K562 (cell line): ENCODE measurements at regions not wholly inside any gene's neighbourhood (a gene's known extent, or its start where the extent isn't known, plus 50 kb on each side); places are given as distances from the start of the nearest gene placed in this dataset.

ENCODE experiments used
- ATAC-seq: fragments of 200-7000 bp; cut with Tn5 transposase; 3 replicates; pipeline ENCODE4 v1.9.1; 2020; ENCODE audit warnings: moderate library complexity
- BruUV-seq: library from RNA; stranded (reverse); fragments of 400-500 nt; replicated peaks from 2 replicates; lab custom pipeline; 2021; lab: Mats Ljungman, UMichigan
- CTCF ChIA-PET: fragments of 300-600 bp; formaldehyde crosslinking; extraction: SDS; loops from one replicate; lab custom pipeline; 2021; ENCODE audit warnings: low intra/inter-chr PET ratio; lab: Yijun Ruan, JAX
- POLR2A ChIA-PET: fragments of 300-600, 350-650 bp; sonication (Branson Sonifier 250); formaldehyde crosslinking; extraction: SDS; loops from one replicate; lab custom pipeline; 2021; ENCODE audit warnings: antibody characterized with exemption, inconsistent platforms; lab: Yijun Ruan, JAX
- DNase-seq, 4 experiments: peaks; one replicate each; pipeline versions ENCODE4 v3.0.0 to v3.0.0-alpha.2; 2011 to 2018; ENCODE audit warnings: low spot score in 3 of 4, mixed read lengths in 3 of 4; ENCODE audit errors: extremely low read depth in 1 of 4
- FAIRE-seq: peaks from 2 replicates; lab custom pipeline; 2011; peaks lifted over from hg19 to GRCh38; lab: Jason Lieb, UNC
- H2AFZ ChIP-seq: 2 replicates; pipeline ENCODE4 v1.6.0; 2011; ENCODE audit warnings: low read depth, low read length, control low read depth, inconsistent platforms
- H3K27ac ChIP-seq: fragments of 200-600 bp; 3 replicates; pipeline ENCODE4 v1.8.0; 2011; ENCODE audit warnings: low read depth, mild to moderate bottlenecking, control low read depth, inconsistent platforms, low read length, moderate library complexity, mixed read lengths; ENCODE audit errors: extremely low read depth
- H3K27me3 ChIP-seq, 2 experiments: fragments of 300-600 bp in 1 of 2; 2 replicates in 1 of 2; 3 replicates in 1 of 2; pipeline versions ENCODE4 v1.6.0 to v1.8.0; 2011; ENCODE audit warnings: inconsistent platforms in 2 of 2, low read length in 2 of 2, mild to moderate bottlenecking in 1 of 2, mixed read lengths in 1 of 2, moderate library complexity in 1 of 2; ENCODE audit not compliant: control insufficient read depth in 2 of 2, insufficient read depth in 2 of 2
- H3K36me3 ChIP-seq: fragments of 300-600 bp; 3 replicates; pipeline ENCODE4 v1.8.0; 2011; ENCODE audit warnings: mild to moderate bottlenecking, low read length, inconsistent platforms; ENCODE audit not compliant: control insufficient read depth, insufficient read depth
- H3K4me1 ChIP-seq, 2 experiments: fragments of 200-600 bp in 1 of 2; replicated peaks in 1 of 2; 2 replicates in 1 of 2; 3 replicates in 1 of 2; pipeline versions ENCODE4 v1.5.1 to v1.8.0; 2011; ENCODE audit warnings: inconsistent platforms in 2 of 2, low read length in 2 of 2, mild to moderate bottlenecking in 1 of 2, mixed read lengths in 1 of 2, moderate library complexity in 1 of 2; ENCODE audit not compliant: control insufficient read depth in 2 of 2, insufficient read depth in 2 of 2
- H3K4me2 ChIP-seq: 2 replicates; pipeline ENCODE4 v1.6.1; 2011; ENCODE audit warnings: low read length, control low read depth, inconsistent platforms, mixed read lengths; ENCODE audit not compliant: insufficient read depth
- H3K4me3 ChIP-seq: fragments of 200-600 bp; sonication (generic), shearing (Covaris generic); 2 replicates; pipeline ENCODE4 v1.5.1; 2016; ENCODE audit warnings: control low read depth, inconsistent platforms
- H3K79me2 ChIP-seq: fragments of 200-600 bp; 3 replicates; pipeline ENCODE4 v1.8.0; 2011; ENCODE audit warnings: low read length, inconsistent platforms; ENCODE audit not compliant: control insufficient read depth, insufficient read depth
- H3K9ac ChIP-seq, 2 experiments: 2 replicates each; pipeline versions ENCODE4 v1.6.0 to v1.6.1; 2011; ENCODE audit warnings: low read depth in 2 of 2, low read length in 2 of 2, control low read depth in 1 of 2, inconsistent platforms in 1 of 2, mild to moderate bottlenecking in 1 of 2, mixed read lengths in 1 of 2; ENCODE audit not compliant: insufficient read depth in 1 of 2
- H3K9me1 ChIP-seq: one replicate; pipeline ENCODE4 v1.6.0; 2011; ENCODE audit warnings: inconsistent platforms, mild to moderate bottlenecking, low read length, moderate library complexity; ENCODE audit not compliant: control insufficient read depth, insufficient read depth
- H3K9me3 ChIP-seq: replicated peaks from 2 replicates; pipeline ENCODE4 v1.5.1; 2011; ENCODE audit warnings: low read depth, low read length, inconsistent platforms; ENCODE audit not compliant: control insufficient read depth, insufficient read depth
- H4K20me1 ChIP-seq: replicated peaks from 2 replicates; pipeline ENCODE4 v1.6.1; 2011; ENCODE audit warnings: low read length, inconsistent platforms, mixed read lengths; ENCODE audit not compliant: control insufficient read depth, insufficient read depth
- ARHGAP35 ChIP-seq: fragments of 450-650 bp; IDR thresholded peaks from 2 replicates; pipeline ENCODE4 v1.6.1; 2018; ENCODE audit not compliant: partially characterized antibody
- ATF7 ChIP-seq: fragments of 450-650 bp; IDR thresholded peaks from 2 replicates; pipeline ENCODE4 v1.7.1; 2014; ENCODE audit warnings: mild to moderate bottlenecking, moderate library complexity
- CBX2 ChIP-seq: fragments of 200-600 bp; sonication (generic); IDR thresholded peaks from one replicate; pipeline ENCODE4 v1.6.1; 2012; ENCODE audit warnings: mild to moderate bottlenecking, low read length, inconsistent platforms; ENCODE audit not compliant: insufficient read depth, poor library complexity, severe bottlenecking
- ETV1 ChIP-seq: fragments of 450-650 bp; conservative IDR thresholded peaks from 2 replicates; pipeline ENCODE4 v1.6.1; 2016; ENCODE audit warnings: missing genetic modification characterization, control low read depth, low read depth, missing compliant biosample characterization
- FOXK2 ChIP-seq, 2 experiments: fragments of 450-650 bp; IDR thresholded peaks in 1 of 2; conservative IDR thresholded peaks in 1 of 2; 2 replicates each; pipeline ENCODE4 v1.6.1; 2016; ENCODE audit warnings: low read depth in 2 of 2, mild to moderate bottlenecking in 1 of 2
- HIVEP1 ChIP-seq: fragments of 250-450 bp; sonication (Bioruptor Pico); IDR thresholded peaks from 2 replicates; pipeline ENCODE4 v1.4.0; 2020; ENCODE audit warnings: mild to moderate bottlenecking
- JUN ChIP-seq, 2 experiments: sonication (generic) in 1 of 2; formaldehyde crosslinking in 1 of 2; IDR thresholded peaks; 2 replicates each; pipeline versions ENCODE4 v1.6.1 to v1.8.0; 2012 to 2022; ENCODE audit warnings: borderline replicate concordance in 2 of 2, mild to moderate bottlenecking in 2 of 2, improper control_type of control experiment in 1 of 2, low read depth in 1 of 2, low read length in 1 of 2, missing genetic modification reagents in 1 of 2
- NFATC3 ChIP-seq: fragments of 450-650 bp; IDR thresholded peaks from 2 replicates; pipeline ENCODE4 v1.6.1; 2017; ENCODE audit warnings: mild to moderate bottlenecking
- POLR3G ChIP-seq: IDR thresholded peaks from 2 replicates; pipeline ENCODE4 v1.6.1; 2011; ENCODE audit not compliant: insufficient read length, insufficient replicate concordance; ENCODE audit errors: extremely low read depth
- PTTG1 ChIP-seq: fragments of 450-650 bp; IDR thresholded peaks from 2 replicates; pipeline ENCODE4 v1.6.1; 2016; ENCODE audit warnings: low read depth, mild to moderate bottlenecking, missing genetic modification characterization, missing compliant biosample characterization
- SETDB1 ChIP-seq: IDR thresholded peaks from one replicate; pipeline ENCODE4 v1.6.1; 2012; ENCODE audit warnings: low read length, control low read depth, inconsistent platforms
- SMAD4 ChIP-seq: fragments of 250-450 bp; sonication (Bioruptor Pico); conservative IDR thresholded peaks from 2 replicates; pipeline ENCODE4 v1.8.0; 2021; ENCODE audit warnings: inconsistent platforms, mild to moderate bottlenecking, moderate library complexity
- TAF7 ChIP-seq: fragments of 450-650 bp; IDR thresholded peaks from 2 replicates; pipeline ENCODE4 v1.6.1; 2016; ENCODE audit warnings: missing genetic modification characterization, missing compliant biosample characterization
- ZEB2 ChIP-seq: fragments of 450-650 bp; IDR thresholded peaks from 2 replicates; pipeline ENCODE4 v1.6.1; 2016
- WGBS: fragments of 100-300 bp; shearing (Covaris generic); methylation state at CpG from one replicate; pipeline ENCODE4 v1.1.6; 2016; ENCODE audit warnings: low coverage, mixed read lengths; ENCODE audit not compliant: insufficient coverage; ENCODE audit errors: missing lambda C conversion rate; 5-methylcytosine and 5-hydroxymethylcytosine counted together
- in situ Hi-C: fragments of 300-500 bp; cut with MboI; formaldehyde crosslinking; loops from 4 replicates; pipeline ENCODE4 v1.15.0; 2018; ENCODE audit warnings: inconsistent platforms, mixed read lengths
- intact Hi-C: fragments of 100-400 bp; cut with micrococcal nuclease; formaldehyde crosslinking; loops from 2 replicates; pipeline ENCODE4 v1.14.2; 2022
- TF ChIP-seq, protein P1 (sequence below): fragments of 250-450 bp; sonication (Bioruptor Pico); IDR thresholded peaks from 2 replicates; pipeline ENCODE4 v1.5.0; 2021

DNA sequence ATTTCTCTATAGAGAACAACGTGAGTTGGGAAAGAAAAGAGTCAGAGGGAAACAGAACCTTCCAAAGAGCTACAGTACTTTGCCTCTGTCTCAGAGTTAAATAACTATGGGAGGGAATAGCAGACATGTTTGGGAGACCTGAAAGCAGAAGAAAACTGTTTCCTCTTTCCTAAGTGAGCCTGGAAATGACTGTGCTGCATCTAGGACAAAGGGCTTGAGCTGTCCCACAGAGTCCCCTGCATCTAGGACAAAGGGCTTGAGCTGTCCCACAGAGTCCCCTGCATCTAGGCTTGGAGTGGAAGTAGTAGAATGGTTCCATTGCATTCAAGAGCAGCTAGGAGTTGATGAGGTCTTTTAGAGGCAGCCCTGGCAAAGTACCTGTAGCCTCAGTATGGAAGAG lies 149.7 kb downstream of the DKK1 start (continued):
- TF ChIP-seq JUN (IDR thresholded peaks at IDR 0.05; ENCODE audit: borderline replicate concordance, low read depth, low read length) (no peak), JUN (CRISPR knock-in tag; IDR thresholded peaks at IDR 0.05; ENCODE audit: borderline replicate concordance) (no peak), ZEB2 (no peak), ATF7 (no peak)

DNA sequence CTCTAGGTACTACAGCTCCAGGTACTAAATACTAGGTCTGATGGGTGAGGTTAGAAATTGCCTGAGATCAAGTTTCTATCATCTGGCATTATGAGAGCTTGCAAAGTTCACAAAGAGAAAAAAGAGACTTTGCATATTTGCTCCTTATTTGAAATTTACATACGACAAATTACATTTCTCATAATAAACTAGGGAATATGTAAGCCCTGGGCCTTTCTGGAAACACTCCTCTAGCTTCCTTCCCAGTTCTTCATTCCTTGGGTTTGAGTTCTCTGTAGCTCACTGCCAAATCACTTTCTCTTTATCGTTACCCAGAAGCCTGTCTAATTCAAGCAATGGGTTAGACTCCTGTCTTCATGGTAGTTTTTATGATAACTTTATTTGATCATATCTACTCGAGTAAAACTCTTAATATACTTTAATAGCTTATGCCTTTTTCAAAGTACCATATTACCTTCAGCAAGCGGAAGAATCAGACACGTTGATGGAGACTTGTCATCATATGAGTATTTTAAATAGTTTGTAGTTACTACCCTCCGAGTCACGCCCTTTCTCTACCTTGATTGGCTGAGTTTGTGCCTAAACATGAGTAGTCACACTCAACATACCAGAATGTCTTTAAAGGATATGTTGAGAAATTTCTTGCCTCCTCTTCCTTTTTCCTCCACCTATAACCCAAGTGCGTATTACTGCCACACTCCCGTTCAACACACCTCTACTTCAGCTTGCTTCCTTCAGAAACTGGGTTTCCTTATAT lies 150.5 kb downstream of the DKK1 start:
- POLR2A ChIA-PET: no interaction called here
- no peak overlapping the region for H3K27ac ChIP-seq
- no peak overlapping the region for H3K4me3 ChIP-seq
- no peak for TF ChIP-seq NFATC3
- TF ChIP-seq SMAD4 (CRISPR knock-in tag): no peak
- TF ChIP-seq, protein P1, sequence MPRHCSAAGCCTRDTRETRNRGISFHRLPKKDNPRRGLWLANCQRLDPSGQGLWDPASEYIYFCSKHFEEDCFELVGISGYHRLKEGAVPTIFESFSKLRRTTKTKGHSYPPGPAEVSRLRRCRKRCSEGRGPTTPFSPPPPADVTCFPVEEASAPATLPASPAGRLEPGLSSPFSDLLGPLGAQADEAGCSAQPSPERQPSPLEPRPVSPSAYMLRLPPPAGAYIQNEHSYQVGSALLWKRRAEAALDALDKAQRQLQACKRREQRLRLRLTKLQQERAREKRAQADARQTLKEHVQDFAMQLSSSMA (CRISPR knock-in tag): no peak
- TF ChIP-seq TAF7: no peak
- no peak for TF ChIP-seq ARHGAP35
- no peak for TF ChIP-seq ETV1 (tag)
- TF ChIP-seq PTTG1 (tag): no peak
- no peak for TF ChIP-seq POLR3G
- TF ChIP-seq SETDB1: no peak
- TF ChIP-seq HIVEP1 (CRISPR knock-in tag): no peak
- TF ChIP-seq FOXK2 (conservative IDR thresholded peaks at IDR 0.05 in 1 of 2, IDR thresholded peaks at IDR 0.05 in 1 of 2; ENCODE audit: low read depth in 2 of 2): no peak
- TF ChIP-seq CBX2: no peak
- no peak overlapping the region for H3K4me2 ChIP-seq
- no peaks in the 10 kb centered on the region for H3K9me3 ChIP-seq
- H3K9ac ChIP-seq: no peak overlapping the region
- H3K27me3 ChIP-seq: no peaks in the 10 kb centered on the region; a peak in 1 of 5 replicates
- H3K36me3 ChIP-seq: no peaks in the 10 kb centered on the region
- H3K4me1 ChIP-seq: no peaks in the 10 kb centered on the region
- H3K9me1 ChIP-seq: no peaks in the 10 kb centered on the region
- no TSS peak for BruUV-seq
- H3K79me2 ChIP-seq: no peaks in the 10 kb centered on the region
- 0% methylated on average over 9 of the region's 9 CpGs for WGBS
- DNase-seq (no peak), FAIRE-seq (no peak), ATAC-seq (no peak)
- intact Hi-C loops (no loop called here), in situ Hi-C loops (no loop called here)
- H4K20me1 ChIP-seq: no peaks in the 10 kb centered on the region
- CTCF ChIA-PET: no interaction called here
- H2AFZ ChIP-seq: no peak overlapping the region
